ENCODE measurements at regions not wholly inside any gene's neighbourhood (a gene's known extent, or its start where the extent isn't known, plus 50 kb on each side); places are given as distances from the start of the nearest gene placed in this dataset.

DNA sequence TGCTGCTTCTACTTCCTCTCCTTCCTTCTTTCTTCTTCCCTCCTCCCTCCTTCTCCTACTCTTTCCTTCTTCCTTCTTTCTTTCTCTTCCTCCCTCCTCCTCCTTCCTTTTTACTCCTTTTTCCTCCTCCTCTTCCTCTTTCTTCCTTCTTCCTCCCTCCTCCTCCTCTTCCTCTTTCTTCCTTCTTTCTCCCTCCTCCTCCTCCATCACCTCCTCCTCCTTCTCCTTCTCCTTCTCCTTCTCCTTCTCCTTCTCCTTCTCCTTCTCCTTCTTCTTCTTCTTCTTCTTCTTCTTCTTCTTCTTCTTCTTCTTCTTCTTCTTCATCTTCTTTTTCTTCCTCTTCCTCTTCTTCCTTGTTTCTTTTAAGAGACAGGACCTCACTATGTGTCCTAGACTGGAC is 224.0 kb downstream of the NR2F2 start:
- H3K36me3 Mint-ChIP-seq (ENCODE audit: unreplicated experiment) = no peaks in the 10 kb centered on the region
- H3K27me3 Mint-ChIP-seq (ENCODE audit: unreplicated experiment) = no peaks in the 10 kb centered on the region
- no peak for DNase-seq (ENCODE audit: extremely low spot score, unreplicated experiment)
- TF ChIP-seq, protein P1, sequence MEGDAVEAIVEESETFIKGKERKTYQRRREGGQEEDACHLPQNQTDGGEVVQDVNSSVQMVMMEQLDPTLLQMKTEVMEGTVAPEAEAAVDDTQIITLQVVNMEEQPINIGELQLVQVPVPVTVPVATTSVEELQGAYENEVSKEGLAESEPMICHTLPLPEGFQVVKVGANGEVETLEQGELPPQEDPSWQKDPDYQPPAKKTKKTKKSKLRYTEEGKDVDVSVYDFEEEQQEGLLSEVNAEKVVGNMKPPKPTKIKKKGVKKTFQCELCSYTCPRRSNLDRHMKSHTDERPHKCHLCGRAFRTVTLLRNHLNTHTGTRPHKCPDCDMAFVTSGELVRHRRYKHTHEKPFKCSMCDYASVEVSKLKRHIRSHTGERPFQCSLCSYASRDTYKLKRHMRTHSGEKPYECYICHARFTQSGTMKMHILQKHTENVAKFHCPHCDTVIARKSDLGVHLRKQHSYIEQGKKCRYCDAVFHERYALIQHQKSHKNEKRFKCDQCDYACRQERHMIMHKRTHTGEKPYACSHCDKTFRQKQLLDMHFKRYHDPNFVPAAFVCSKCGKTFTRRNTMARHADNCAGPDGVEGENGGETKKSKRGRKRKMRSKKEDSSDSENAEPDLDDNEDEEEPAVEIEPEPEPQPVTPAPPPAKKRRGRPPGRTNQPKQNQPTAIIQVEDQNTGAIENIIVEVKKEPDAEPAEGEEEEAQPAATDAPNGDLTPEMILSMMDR (IDR thresholded peaks at IDR 0.05) = no peak
- H3K4me3 Mint-ChIP-seq (ENCODE audit: unreplicated experiment) = no peak overlapping the region
- peaks cover 4% of the 10 kb centered on the region for H3K4me1 Mint-ChIP-seq (ENCODE audit: unreplicated experiment)
- H3K9me3 Mint-ChIP-seq (ENCODE audit: unreplicated experiment) = no peaks in the 10 kb centered on the region
- no peak overlapping the region for H3K27ac Mint-ChIP-seq (ENCODE audit: unreplicated experiment)

DNA sequence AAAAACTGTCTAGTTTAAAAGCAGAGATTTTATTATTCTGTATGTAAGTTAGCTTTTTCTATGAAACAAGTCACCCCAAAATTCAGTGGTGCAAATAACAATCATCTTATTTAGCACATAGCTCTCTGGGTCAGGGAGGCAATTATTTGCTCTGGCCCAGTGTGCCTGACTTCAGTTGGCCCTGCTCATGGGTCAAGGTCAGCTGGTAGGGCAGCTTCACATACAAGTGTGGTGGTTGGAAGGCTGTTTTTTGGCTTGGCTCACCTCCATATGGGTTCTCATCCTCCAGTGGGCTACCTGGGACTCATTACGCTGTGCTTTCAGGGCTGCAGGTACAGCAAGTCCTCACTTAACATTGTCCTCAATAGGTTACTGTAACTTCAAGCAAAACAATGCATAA is 228.6 kb downstream of the NR2F2 start:
- TF ChIP-seq, protein P1 (IDR thresholded peaks at IDR 0.05) = no peak
- Mint-ChIP-seq H3K36me3 (ENCODE audit: unreplicated experiment) (no peaks in the 10 kb centered on the region), H3K27ac (ENCODE audit: unreplicated experiment) (no peak overlapping the region), H3K27me3 (ENCODE audit: unreplicated experiment) (no peaks in the 10 kb centered on the region), H3K4me1 (ENCODE audit: unreplicated experiment) (no peaks in the 10 kb centered on the region), H3K4me3 (ENCODE audit: unreplicated experiment) (no peak overlapping the region), H3K9me3 (ENCODE audit: unreplicated experiment) (peaks cover 6% of the 10 kb centered on the region)
- DNase-seq (ENCODE audit: extremely low spot score, unreplicated experiment) = no peak

DNA sequence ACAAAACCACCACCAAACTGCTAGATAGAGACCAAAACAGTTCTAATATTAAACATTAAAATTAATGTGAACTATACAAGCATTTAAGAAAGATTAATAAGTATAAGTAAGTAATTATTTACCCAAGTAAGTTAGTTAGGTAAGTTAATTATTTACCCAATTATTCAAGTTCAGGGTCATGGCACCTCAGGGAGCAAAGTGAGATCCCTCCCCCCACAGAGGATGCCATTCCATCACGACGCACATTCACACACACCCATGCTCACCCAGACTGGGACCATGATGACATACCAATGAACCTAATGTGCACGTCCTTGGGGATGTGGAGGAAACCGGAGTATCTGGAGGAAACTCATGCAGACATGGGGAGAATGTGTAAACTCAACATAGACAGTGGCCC is 229.1 kb downstream of the NR2F2 start:
- Mint-ChIP-seq H3K36me3 (ENCODE audit: unreplicated experiment) (no peaks in the 10 kb centered on the region), H3K27ac (ENCODE audit: unreplicated experiment) (no peak overlapping the region), H3K4me3 (ENCODE audit: unreplicated experiment) (no peak overlapping the region), H3K4me1 (ENCODE audit: unreplicated experiment) (no peaks in the 10 kb centered on the region), H3K9me3 (ENCODE audit: unreplicated experiment) (peaks cover 11% of the 10 kb centered on the region), H3K27me3 (ENCODE audit: unreplicated experiment) (no peaks in the 10 kb centered on the region)
- TF ChIP-seq, protein P1 (IDR thresholded peaks at IDR 0.05) = no peak
- DNase-seq (ENCODE audit: extremely low spot score, unreplicated experiment) = no peak

DNA sequence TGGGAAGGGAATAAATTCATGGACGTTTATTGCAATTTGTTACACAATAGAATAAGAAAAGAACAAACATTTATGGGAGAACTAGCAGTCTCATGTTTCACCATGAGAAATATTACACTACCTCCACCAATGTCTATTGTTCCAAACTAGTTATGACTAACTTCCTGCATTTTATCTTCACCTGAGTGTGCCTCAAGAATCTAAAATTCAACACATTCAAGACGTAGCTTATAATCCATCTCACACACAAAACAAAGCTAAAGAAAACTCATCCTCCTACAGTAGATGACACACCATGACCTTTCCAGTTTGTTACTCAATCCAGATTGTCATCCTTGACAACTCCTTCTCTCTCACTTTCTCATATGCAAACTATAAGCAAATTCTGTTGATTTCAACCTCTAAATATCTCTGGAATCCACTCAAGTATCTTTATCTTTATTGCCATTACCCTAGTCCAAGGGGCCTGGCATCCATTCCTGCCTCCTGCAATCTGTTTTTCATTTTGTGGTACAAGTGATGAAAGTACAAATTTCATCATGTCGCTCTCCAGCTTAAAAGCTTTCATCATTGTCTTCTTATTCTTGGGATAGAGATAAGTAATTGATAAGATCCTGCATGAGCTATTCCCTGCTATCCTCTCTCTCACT is 229.9 kb downstream of the NR2F2 start:
- H3K9me3 Mint-ChIP-seq (ENCODE audit: unreplicated experiment) = peaks cover 13% of the 10 kb centered on the region
- no peaks in the 10 kb centered on the region for H3K27me3 Mint-ChIP-seq (ENCODE audit: unreplicated experiment)
- no peak overlapping the region for H3K4me3 Mint-ChIP-seq (ENCODE audit: unreplicated experiment)
- no peak overlapping the region for H3K27ac Mint-ChIP-seq (ENCODE audit: unreplicated experiment)
- DNase-seq (ENCODE audit: extremely low spot score, unreplicated experiment) = no peak
- H3K36me3 Mint-ChIP-seq (ENCODE audit: unreplicated experiment) = no peaks in the 10 kb centered on the region
- no peaks in the 10 kb centered on the region for H3K4me1 Mint-ChIP-seq (ENCODE audit: unreplicated experiment)
- TF ChIP-seq, protein P1 (IDR thresholded peaks at IDR 0.05) = no peak

DNA sequence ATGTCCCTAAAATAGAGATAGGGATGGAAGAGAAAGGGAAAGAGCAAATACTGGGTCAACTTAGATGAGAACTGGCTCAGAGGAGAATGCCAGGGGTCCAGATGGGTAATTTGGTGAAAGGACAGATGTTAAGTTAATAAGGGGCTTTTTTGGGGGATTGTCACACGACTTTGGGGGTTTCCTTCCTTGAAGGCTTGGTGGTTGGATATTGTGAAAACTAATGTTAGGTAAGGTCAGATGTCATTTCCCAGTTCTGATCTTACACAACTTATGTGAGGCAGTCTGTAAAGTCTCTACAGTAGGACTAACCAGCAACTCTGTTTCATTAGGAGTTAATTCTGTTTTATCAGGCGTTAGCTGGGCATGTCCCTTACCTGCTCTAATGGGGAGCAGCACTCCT is 231.1 kb downstream of the NR2F2 start:
- no peaks in the 10 kb centered on the region for H3K27me3 Mint-ChIP-seq (ENCODE audit: unreplicated experiment)
- peaks cover 13% of the 10 kb centered on the region for H3K9me3 Mint-ChIP-seq (ENCODE audit: unreplicated experiment)
- H3K36me3 Mint-ChIP-seq (ENCODE audit: unreplicated experiment) = no peaks in the 10 kb centered on the region
- DNase-seq (ENCODE audit: extremely low spot score, unreplicated experiment) = no peak
- no peaks in the 10 kb centered on the region for H3K4me1 Mint-ChIP-seq (ENCODE audit: unreplicated experiment)
- H3K27ac Mint-ChIP-seq (ENCODE audit: unreplicated experiment) = no peak overlapping the region
- no peak overlapping the region for H3K4me3 Mint-ChIP-seq (ENCODE audit: unreplicated experiment)
- TF ChIP-seq, protein P1 (IDR thresholded peaks at IDR 0.05) = no peak

All from osteocyte (in vitro differentiated cells).